IPS DF 19.7 (cell line): ENCODE measurements at regions not wholly inside any gene's neighbourhood (a gene's known extent, or its start where the extent isn't known, plus 50 kb on each side); places are given as distances from the start of the nearest gene placed in this dataset.
"Not testable (repeated sequence)": the region's sequence is repeated elsewhere in the genome, so short reads cannot be mapped to it uniquely, and the experiment has no call there.

ENCODE experiments used
- DNase-seq: peaks from one replicate; pipeline ENCODE4 v3.0.0-alpha.2; 2013; ENCODE audit warnings: low read depth, low spot score

DNA sequence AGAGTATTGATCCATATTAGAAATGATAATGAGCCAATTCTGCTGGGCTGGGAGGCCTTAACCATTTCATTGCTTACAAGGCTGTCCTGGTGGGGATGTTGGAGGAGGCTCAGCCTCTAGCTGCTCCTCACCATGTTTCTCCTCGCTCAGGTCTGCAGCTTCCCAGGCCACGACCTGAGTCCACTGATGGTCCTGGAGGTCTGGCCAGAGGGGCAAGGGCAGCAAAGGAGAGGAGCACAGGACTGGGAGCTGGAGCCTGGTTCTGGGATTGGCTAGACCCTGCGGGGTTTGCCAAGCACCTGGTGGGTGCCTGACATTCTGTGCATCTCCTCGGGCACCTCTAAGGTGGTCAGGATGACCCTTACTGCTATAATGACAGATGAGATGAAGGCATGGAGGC, 92.6 kb downstream of the KIF26A start:
- DNase-seq: no peak

DNA sequence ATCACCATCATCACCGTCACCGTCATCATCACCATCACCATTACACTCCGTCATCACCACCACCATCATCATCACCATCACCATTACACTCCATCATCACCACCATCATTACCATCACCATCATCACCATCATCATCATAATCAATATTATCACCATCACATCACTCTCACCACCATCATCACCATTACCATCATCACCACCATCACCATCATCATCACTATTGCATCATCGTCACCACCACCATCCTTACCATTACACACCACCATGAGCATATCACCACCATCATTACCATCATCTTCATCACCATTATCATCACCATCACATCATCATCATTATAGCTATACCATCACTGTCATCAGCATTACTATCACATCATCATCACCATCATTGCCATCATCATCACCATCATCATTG, 93.7 kb downstream of the KIF26A start:
- DNase-seq: no peak

DNA sequence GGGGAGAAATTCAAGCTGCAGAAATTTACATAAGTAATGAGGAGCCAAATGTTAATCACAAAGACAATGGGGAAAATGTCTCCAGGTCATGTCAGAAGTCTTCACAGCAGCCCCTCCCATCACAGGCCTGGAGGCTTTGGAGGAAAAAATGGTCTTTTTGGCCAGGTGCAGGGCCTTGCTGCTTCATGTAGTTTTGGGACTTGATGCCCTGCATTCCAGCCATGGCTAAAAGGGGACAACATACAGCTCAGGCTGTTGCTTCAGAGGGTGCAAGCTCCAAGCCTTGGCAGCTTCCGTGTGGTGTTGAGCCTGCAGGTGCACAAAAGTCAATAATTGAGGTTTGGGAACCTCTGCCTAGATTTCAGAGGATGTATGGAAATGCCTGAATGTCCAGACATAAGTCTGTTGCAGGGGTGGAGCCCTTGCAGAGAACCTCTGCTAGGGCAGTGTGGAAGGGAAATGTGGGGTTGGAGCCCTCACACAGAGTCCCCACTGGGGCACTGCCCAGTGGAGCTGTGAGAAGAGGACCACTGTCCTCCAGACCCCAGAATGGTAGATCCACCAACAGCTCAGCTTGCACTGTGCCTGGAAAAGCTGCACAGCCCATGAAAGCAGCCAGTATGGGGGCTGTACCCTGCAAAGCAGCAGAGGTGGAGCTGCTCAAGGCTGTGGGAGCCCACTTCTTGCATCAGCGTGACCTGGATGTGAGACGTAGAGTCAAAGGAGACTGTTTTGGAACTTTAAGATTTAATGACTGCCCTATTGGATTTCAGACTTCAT, 95.8 kb downstream of the KIF26A start:
- not testable (repeated sequence) for DNase-seq

DNA sequence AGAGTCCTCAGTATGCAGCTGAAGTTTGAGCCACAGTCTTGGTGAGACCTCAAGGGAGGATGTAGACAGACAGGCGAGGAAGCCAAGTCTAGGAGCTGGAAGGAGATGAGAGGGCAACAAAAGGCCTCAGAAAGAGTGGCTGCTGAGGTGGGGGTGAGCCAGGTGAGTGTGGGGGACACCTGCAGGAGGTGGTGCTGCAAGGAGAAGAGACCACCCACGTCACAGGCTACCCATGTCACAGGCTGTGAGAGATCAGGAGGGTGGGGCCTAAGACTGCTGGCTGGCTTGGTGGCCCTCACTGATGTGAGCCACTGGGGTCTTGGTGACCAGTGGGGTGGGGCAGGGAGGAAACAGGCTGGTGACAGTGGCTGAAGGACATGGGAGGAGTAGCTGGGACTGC, 97.3 kb downstream of the KIF26A start:
- DNase-seq: no peak

DNA sequence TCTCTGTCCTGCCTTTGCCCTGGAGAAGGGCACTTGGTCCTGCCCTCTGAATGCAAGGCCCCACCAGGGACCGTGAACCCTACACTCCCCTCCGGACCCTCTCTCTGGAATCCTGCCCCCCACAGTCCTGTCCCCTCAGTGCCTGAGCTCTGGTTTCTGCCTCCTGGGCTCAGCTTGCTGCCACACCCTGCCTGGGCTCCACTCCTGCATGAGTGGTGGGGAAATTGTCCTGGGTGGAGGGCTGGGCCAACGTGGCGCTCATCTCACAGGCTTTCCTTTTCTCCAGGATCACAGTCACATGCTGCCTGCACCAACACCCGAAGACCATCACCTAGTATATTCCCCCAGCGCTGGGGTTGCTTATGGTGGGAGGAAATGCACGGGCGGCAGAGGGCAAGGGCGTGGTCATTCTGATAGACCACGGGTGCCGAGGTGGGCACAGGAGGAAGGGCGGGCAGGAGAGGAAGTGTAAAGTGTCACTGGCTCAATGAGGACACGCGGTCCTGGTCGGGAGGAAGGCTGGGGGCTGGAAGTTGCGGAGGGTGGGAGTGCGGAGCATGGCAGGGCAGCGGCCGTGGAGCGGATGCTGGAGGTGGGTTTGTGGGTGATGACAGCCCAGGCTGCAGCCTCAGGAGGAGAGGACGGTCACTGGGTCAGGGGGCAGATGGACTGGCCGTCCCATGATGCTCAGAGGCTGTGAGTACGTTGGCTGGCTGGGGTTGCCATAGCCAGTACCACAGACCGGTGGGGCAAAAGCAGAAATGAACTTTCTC, 99.5 kb downstream of the KIF26A start:
- DNase-seq: no peak

DNA sequence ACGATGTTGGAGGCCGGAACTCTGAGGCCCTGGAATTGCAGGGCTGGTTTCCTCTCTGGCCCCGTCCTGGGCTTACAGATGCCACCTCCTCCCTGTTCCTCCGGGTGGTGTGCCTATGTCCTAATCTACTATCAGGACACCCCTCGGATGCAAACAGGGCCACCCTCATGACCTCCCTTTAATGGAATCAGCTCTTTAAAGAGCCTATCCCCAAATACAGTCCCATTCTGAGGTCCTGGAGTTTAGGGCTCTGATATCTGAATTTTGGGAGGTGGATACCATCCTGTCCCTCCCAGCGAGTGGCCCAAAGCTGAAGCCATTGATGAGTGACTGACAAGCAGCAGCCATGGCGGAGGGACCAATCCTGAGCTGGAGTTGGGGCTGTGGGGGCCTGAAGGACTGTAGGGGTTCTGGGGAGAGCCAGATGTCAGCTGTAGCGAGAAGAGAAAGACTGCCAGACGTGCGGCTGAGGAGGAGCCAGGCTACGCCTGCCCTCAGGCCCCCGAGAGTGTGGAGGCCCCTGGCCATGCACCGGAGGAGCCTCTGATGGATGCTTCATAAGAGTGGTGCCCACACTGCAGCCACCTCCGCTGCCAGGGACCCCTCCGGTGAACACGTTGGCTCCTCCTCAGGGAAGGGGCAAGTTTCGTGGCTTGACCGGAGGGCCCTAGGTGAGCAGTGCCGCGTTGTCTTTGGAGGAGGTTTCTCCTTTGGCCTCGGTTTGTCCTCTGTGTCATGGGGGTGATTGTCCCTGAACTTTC, 100.2 kb downstream of the KIF26A start:
- no peak for DNase-seq

DNA sequence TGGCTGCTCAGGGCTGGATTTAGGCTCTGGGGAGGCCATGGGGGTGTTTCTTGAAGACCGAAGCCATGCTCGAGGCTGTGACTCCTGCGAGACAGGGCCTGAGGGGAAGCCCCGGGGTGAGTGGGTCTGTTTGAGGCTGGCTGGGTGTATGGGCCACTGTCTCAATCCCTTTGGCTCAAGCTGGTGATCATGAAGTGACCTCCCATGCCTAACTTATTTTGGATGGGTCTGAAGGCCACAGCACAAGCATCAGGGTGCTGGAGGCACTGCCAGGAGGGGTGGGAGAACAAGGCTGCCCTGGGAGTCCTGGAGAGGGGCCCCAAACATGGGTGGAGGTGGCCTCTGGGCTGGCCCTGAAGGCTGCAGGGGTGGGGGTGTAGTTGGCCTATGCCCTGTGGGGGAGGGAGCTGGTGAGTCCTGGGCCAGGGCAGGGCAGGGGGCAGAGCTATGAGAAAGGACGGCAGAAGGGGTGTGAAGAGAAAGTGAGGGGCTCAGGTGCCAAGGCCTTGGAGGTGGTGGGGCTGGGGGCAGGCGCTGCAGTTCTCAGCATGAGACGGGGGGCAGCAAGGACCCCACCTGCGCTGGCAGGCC, 100.9 kb downstream of the KIF26A start:
- no peak for DNase-seq

DNA sequence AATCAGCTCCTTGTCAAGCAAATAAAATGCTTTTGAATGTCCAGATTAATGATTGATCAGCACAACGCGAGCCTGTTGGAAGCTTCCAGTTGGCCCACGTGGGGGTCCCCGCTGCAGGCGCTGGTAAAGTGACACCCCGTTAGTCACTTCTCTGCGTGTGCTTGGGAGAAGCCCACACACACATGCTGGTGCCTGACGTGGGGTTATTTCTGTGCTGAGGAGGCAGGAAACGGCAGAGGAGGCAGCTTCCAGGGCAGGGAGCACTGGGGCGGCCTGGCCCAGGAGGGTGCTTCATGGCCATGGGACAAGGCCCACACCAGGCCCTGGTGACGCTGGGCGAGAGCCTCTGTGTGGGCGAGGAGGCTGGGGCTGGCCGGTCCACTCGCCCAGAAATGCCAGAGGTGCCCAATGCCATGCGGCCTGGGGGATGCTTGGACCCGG, 101.5 kb downstream of the KIF26A start:
- no peak for DNase-seq

DNA sequence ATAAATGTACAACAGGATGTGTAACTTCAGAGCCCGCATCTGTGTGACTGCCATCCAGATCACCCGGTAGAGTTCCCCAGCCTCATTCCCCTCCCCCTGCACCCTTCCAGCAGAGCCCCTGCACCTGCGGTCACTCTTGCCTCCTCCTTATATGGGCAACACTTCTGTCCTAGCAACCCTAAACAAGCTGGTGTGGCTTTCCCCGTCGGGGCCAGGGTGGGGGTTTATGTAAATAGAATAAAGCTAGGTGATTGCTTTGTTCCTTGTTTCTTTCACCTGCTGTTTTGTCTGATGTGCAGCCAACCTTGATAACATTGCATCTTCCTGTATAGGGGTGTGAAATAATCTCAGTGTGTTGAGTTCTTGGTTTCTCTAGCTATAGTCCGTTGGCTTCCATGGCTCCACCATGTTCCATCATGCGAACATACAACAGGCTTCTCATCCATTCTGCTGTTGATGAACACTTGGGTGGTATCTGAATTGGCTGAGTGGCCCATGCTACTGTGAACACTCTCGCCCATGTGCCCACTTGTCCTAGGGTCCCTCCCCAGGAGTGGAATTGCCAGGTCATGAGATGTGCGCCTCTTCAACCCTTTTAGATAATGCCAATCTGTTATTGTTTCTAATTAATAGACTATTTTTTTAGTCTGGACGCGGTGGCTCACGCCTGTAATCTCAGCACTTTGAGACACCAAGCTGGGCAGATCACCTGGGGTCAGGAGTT, 102.2 kb downstream of the KIF26A start:
- no peak for DNase-seq

DNA sequence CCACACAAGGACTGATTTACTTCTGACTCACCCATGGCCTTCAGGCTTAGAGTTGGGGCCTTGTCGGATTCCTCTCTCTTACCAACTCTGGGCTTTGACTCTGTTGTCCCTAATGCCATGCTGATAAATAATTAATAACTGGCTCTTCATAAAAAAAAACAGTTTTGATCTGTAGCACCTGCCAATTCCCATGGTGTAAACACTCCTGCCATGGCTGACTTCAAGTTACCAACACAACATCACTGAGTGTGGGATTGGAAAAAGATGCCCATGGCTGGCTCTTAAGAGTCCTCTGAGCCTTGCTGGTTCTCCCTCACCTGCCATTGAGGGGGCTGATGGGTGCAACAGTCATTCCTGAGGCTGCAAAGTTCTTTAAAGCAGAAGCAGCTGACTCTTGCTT, 104.8 kb downstream of the KIF26A start:
- no peak for DNase-seq

DNA sequence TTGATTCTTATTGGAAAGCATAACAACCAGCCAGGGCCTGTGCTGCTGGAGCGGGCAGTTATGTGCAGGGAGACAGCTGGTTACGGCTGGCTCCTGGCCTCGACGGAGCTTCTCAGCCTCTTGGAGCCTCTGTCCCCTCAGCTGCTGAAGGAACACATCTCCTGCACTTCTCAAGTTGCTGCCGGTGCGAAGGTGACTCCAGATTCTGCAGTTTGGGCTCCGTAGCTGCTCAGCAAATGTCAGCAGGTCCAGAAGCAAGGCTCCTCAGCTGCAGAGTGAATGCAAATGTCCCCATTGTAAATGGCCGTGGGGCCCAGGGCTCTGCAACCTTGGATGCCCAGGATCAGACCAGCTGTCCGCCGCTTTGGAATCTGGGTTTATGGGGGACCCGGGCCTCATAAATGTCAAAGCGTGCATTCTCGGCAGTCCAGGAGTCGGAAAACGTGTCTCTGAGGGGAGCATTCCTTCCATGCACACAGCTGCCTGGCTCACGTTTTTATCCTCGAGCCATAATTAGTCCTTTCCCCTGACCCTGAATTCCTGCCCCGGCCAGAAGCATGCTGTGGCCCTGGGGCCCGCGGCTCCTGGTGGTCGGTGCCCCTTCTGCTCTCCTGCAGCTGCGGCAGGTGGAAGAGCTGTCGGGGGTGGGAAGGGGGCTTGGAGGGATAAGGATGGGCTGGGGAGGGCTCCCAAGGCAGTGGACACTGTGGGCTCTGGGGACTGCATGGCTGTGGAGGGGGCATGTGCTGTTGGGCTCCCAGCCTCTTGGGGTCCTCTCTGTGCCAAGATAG, 106.0 kb downstream of the KIF26A start:
- DNase-seq: no peak

DNA sequence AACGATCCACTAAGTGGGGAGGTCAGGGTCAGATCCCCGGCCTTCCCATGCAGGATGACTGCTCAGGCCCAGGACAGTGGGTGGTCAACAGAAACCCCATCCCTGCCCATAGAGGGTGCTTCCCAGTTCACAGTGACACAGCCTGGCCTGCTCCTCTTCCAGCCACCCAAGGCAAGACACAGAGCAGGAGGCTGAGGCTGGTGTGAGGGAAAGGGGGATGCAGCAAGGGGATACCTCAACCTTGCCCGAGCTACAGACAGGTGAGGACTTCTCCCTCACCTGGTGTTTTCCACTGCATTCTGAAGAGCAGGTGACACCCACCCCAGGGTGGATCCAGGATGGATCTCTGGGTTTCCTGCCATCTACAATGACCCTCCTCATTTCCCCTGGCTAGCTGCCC, 106.7 kb downstream of the KIF26A start:
- DNase-seq: no peak

DNA sequence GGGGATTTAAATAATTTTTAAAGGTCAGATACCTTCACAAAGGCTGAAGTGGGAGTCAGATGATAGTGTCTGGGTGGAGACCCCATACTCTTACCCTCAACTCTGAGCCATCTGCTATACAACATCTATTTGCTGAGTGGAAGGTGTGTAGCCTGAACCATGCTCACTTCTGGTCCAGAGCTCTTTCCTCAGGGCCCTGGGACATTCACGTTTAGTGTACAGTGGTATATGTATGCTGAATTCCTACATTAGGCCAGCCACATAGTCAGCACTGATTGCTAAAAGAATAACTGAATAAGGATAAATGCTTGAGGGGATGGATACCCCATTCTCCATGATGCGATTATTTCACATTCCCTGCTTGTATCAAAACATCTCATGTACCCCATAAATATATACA, 107.3 kb downstream of the KIF26A start:
- no peak for DNase-seq

DNA sequence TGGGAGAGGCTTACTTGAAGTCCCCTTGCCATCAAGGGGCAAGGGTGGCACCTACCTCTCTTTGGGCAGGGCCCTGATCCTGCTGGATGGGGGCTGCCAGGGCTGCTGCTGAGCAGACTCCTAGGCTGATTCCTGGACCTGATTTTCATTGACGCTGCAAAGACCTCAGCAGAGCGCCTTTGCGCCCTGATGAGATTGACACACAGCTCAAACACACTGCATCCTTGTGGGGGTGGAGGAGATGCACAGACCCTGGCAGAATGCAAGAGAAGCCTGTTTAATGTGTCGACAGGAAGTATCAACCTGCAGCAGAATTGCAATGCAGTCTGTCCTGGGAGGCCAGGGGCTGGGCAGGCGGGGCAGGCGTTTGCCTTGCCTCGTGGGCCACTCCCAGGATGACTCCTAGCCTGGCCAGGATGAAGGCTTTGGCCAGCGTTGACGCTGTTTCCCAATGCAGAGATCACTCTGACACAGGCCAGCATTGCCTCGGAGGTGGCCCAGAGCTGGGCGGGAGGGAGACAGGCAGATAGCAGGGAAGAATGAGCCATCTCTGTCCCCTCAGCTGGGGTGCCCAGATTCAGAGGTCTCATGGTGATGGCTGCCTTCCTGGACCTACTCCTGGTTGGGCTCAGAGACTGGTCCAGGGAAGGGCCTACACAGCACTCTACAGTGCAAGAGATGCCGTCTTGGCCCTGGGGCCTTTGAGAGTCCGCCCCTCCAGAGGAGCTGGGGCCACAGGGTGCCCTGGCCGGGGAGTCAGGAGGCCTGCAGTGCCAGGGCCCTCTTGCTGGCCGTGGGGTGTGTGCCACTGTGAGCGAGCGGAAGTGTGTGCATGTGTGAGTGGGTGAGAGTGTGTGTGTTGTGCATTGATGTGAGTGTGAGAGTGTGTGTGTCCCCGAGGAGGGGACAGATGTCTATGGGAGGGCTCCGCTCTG, 108.3 kb downstream of the KIF26A start:
- no peak for DNase-seq

DNA sequence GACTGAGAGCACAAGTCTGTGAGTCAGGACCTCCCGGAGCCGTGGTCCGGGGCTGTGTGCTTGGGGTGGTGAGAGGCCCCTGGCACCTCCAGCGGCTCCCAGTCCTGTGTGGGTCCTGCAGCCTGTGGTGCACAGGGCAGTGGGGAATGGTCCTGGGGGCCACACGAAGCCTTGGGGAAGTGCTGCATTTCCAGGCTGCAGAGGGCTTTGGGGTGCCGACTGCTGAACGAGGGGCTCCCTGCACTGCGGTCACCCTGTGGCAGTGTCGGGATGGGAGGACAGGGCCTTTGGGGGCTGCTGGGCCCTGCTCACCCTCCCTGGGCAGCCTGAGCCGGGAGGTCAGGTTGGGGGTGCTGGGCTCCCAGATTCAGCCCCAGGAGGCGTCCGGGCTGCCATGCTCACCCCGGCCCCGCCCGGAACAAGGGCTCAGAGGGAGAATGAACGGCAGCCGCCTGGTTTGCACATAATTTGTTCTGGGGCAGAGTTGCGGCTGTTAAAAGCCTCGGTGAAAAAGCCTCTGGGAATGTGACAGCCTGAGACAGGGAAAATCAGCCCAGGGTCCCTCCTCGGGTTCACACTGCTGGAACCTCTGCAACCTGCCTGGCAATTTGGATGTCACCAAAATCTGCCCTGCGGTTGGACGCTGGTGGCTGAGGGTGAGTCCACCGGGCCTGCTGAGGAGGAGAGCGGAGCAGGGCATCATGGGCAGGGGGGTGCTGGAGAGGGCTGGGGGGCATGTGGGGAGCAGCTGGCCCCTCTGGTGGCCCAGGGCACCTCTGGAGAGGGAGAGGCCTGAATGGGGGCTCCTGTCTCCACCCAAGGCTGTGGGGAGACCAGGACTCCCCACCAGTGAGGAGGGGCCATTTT, 109.2 kb downstream of the KIF26A start:
- DNase-seq: no peak

DNA sequence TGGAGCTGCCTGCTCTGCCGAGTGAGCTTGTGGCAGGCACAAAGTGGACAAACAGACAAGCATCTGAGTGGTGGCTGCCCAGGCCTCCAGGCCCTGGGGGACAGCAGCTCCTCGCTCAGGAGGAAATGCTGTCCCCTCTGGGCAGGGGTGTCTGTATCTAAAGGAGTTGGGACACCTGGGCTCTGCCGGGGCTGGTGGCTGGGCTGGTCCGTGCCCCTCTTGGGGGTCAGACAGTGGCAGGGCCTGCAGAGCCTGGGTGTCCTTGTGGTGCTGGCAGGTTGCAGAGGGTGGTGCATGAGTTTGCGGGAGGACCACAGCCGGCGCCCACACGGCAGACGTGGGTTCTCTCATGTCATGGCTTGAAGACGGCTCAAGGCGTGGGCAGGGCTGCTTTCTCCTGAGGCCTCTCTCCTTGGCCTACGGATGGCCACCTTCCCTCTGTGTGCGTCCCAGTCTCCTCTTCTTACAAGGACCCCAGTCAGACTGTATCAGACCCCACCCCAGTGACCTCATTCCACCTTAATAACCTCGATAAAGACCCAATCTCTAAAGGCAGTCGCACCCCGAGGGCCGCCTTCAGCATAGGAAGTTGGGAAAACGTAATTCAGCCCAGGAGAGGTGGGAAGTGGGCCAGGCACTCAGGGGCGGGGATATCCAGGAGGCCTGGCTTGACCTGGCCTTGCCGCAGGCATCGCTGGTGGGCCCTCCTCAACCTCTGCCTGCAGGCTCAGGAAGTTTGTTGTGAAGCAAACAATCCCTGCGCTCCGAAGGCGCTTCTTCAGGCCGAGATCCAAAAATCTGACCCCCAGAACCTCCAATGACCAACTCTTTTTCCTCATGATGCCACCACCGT, 110.0 kb downstream of the KIF26A start:
- DNase-seq: no peak

DNA sequence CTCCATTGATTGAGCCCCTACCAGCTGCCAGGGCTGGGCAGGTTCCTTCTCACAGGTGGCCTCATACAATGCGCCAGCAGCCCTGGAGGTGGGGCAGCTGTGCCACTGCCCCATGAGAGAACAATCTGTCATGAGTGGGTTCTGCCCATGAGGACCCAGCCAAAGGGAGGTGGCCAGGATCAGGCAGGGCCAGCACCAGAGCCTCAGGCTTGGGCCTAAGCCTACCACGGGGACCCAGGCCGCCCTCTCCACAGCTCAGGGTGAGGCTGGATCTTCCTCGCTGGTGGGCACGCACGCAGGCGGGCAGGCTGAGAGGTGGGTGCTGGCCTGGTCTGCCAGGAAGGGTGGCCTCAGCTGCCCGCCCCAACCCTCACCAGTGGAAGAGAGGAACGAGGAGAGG, 110.7 kb downstream of the KIF26A start:
- no peak for DNase-seq
